ENCODE measurements at regions not wholly inside any gene's neighbourhood (a gene's known extent, or its start where the extent isn't known, plus 50 kb on each side); places are given as distances from the start of the nearest gene placed in this dataset.
"Not testable (repeated sequence)": the region's sequence is repeated elsewhere in the genome, so short reads cannot be mapped to it uniquely, and the experiment has no call there.

DNA sequence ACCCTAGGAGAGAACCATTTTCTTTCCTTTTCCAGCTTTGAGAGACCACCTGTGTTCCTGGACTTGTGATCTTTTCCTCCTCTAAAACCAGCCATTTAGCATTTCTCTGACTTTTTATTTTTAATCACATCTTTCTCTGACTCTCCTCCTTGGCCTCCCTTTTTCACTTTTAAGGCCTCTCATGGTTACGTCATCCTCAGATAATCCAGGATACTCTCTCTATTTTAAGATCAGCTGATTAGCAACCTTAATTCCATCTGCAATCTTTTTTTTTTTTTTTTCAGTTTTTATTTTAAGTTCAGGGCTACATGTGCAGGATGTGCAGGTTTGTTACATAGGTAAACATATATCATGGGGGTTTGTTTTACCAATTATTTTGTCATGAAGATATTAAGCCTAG lies 54.0 kb downstream of the RFPL4B start:
- DNase-seq (ENCODE audit: low spot score) = no peak

DNA sequence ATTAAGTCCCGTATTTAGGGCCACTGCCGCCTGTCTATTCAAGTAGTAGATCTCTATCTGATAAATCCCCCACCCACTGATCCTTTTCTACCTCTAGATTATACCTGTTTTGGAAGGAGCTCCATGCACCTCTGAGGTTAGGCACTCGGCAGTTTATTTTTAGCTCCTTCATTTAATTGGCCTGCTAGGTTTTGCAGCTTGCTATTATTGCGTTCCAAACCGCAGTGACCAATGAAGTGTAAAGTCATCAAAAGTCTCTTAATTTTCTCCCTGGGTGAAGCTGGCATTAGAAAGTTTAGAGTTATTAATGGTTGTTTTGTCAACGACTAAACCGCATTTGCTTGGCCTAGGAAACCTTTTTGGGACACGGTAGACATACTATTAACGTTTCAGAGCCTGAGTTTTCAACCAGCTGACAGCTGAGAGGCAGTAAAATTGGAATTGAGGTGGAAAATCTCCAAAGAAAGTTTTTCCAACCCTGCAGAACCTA lies 60.0 kb downstream of the RFPL4B start:
- DNase-seq (ENCODE audit: low spot score) = no peak

DNA sequence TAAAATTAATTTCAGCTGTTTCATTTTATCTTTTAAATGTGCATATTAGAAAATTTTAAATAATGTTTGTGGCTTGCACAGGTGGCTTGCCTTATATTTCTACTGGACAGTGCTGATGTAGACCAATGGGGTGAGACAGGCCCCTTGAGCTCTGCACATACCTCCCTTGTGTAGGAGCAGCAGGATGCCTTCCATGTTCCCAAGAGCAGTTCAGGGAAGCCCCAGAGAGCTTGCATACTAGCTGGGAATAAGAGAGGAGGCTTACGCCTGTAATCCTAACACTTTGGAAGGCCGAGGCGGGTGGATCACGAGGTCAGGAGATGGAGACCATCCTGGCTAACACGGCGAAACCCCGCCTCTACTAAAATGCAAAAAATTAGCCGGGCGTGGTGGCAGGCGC lies 61.4 kb downstream of the RFPL4B start:
- DNase-seq (ENCODE audit: low spot score) = no peak

DNA sequence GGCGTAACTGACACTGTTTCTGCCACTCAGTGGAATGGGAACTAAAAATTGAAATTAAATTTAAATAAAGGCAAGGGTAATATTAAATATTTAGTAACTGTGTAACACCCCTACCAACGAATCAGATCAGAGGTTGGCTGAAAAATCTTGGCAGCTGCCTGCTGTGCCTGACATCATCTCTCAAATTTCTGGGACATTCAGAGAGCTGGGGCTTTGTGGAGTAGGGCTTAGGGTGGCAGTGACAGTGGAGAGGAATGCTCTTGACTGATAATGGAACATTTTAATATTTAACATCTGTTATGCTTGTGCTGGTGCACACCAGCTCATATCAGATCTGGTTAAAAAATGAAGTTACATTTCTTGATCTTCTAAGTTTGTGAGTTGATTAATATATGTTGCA lies 62.2 kb downstream of the RFPL4B start:
- peak; percentile 40 for DNase-seq (ENCODE audit: low spot score)

DNA sequence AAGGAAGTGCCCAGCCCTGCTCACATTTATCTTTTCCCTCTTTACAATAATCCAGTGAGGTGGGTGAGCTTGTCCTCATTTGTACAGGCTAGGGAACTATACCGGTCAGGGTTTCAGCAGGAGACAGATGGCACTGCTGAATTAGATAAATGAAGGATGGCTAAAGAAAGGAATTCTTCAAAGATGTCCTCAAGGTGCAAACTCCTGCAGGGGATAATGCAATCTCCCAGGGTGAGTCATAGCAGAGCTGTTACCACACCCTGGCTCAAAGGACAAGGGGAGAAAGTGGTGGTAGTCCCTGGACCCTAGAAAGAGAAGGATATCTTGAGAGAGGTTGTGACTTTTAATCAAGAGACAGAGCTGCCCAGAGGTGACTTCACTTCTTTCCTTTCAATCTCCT lies 66.7 kb downstream of the RFPL4B start:
- DNase-seq (ENCODE audit: low spot score) = no peak

DNA sequence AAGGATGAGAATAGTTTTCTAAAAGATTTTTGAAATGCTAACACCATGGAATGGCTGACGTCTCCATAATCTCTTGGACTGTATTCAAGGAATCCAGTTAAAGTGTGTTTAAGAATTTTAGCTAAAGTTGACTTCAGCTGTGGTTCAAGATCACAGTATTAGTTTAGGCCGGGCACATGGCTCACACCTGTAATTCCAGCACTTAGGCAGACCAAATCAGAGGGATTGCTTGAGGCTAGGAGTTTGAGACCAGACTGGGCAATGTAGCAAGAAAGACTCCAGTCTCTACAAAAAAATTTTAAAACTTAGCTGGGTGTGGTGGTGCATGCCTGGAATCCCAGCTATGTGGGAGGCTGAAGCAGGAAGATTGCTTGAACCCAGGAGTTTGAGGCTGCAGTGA lies 68.2 kb downstream of the RFPL4B start:
- peak; percentile 11 for DNase-seq (ENCODE audit: low spot score)

DNA sequence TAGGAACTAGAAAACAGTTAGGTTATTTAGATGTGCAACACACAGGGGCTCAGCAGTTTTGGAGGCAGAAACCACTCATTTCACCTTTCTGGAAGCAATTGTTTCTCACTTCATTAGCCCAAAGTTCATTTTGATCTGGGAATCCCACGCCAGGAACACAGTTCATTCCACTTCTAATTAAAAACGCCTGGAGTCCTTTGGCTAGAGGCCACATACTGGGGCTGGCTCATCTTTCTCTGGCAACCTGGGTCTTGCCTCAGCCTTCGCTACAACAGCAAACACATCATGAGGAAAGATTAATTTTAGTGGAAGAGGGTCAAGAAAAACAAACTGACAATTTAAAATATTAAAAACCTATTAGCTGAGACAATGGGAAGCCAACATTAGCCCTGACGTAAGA lies 69.7 kb downstream of the RFPL4B start:
- DNase-seq (ENCODE audit: low spot score) = no peak

DNA sequence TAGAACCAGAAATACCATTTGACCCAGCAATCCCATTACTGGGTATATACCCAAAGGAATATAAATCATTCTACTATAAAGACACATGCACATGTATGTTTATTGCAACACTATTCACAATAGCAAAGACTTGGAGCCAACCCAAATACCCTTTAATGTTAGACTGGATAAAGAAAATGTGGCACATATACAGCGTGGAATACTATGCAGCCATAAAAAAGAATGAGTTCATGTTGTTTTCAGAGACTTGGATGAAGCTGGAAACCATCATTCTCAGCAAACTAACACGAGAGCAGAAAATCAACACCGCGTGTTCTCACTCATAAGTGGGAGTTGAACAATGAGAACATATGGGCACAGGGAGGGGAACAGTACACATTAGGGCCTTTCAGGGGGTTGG lies 79.9 kb downstream of the RFPL4B start:
- DNase-seq (ENCODE audit: low spot score) = not testable (repeated sequence)

DNA sequence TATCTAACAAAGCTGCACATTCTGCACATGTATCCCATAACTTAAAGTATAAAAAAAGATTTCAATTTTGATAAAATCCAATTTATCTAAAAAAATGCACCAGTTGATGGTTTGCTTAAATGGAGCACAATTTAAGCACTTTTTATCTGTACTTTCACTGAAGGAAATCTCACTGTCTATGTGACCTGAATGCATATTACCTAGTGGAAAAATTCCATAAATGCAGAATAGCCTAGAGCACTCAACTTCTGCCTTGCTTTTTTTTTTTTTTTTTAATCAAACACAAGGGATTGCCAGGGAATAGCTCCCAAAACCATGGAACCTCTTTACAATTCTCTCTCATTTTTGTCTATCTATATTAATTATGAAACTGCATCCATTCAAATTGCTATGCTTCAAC lies 80.4 kb downstream of the RFPL4B start:
- DNase-seq (ENCODE audit: low spot score) = no peak

DNA sequence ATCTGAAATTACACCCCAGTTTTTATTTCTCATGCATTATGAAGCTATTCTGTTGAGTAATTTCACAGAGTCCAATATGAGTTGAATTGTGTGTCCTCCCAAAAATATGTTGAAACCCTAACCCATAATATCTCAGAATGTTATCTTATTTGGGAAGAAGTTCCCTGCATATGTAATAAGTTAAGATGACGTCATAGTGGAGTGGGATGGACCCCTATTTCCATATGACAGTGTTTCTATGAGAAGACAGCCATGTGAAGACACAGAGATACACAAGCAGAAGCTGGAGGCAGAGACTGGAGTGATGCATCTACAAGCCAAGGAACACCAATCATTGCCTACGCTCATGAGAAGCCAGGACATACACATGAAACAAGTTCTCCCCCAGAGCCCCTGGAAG lies 81.3 kb downstream of the RFPL4B start:
- DNase-seq (ENCODE audit: low spot score) = no peak

DNA sequence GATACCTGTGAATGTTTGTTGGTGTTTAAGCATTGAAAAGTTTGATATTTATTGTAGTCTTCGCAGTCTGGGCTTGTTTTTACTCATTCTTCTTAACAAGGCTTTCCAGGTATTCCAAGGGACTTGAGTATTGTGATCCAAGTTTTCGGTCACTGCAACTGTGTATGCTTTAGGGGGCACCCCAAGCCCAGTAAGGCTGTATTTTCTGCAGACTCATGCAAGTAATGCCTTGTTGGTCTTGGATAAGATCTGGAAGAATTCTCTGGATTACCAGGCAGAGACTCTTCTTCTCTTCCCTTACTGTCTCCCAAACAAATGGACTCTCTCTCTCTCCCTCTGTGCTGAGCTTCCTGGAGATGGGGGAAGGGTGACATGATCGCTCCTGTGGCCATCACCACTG lies 82.1 kb downstream of the RFPL4B start:
- peak; percentile 21 for DNase-seq (ENCODE audit: low spot score)

DNA sequence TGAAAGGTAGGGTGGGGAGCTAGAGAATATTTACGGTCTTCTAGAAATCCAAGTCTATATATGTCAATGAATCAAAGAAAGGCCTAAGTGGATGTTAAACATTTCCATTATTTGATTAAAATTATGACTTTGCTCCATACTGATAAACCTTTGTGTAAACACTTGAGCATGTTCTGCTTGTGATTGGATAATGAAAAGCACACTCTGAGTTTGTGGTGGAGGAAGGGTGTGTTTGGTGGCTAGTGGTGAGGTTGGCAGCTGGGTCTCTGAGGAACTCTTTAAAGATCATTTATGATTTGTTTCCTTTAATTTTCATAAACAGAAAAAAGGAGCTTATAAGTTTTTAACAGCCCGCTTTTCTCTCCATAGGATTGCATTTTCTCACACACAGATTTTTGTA lies 84.7 kb downstream of the RFPL4B start:
- DNase-seq (ENCODE audit: low spot score) = no peak

DNA sequence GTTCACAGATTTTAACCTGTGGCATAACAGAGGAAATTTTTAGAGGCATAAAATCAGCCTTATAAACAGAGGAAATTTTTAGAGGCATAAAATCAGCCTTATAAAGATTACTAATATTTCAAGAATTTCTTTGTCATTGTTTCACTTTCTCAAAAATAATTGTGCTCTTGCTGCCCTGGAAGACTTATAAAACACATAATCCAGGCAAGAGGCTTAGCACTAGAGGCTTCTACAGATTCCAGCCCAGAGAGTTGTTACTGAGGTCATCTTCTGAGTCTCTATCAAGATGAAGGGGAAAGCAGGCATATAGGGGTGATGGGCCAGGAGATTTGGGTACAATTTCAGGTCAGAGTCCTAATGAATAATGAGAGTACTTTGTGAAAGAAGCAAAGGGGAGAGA lies 85.7 kb downstream of the RFPL4B start:
- no peak for DNase-seq (ENCODE audit: low spot score)

DNA sequence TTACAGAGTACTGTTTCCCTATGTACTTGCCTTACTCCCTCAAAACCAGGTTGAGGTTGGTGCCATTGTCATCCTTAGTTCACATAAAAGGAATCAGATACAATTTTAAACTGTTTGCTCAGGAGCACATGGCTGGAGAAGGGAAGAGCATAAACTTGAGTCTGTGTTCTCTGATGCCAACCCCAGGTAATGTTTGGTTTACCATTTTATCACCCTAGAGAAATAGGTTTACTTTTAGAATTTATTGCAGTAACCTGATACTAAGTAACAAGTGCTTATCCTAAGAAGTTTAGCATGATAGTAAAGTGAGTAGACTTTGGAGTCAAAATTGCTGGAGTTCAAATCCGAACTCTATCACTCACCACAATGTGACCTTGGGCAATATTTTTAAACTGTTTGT lies 86.3 kb downstream of the RFPL4B start:
- DNase-seq (ENCODE audit: low spot score) = no peak

DNA sequence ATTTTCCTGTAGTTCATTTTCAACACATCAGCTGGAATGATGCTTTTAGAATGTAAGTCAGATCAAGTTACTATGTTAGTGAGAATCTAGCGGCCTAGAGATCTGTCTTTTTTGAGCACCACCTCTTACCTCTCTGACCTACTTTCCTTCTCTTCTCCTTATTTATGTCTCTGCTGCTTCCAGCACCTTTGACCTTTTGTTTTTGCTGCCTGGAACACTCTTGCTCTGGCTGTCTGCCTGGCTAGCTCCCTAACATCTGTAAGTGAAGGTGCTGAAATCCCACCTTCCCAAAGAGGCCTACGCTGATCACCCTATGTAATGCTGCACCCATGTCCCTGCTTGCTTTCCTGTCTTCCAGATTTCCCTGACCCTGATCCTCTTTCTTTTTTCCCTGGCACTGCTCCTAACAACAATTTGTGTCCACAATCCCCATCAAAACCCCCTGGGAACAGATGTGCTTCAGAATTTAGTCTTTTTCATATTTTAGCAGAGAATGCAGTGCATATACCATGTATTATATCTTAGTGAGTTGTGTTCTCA lies 87.8 kb downstream of the RFPL4B start:
- no peak for DNase-seq (ENCODE audit: low spot score)

DNA sequence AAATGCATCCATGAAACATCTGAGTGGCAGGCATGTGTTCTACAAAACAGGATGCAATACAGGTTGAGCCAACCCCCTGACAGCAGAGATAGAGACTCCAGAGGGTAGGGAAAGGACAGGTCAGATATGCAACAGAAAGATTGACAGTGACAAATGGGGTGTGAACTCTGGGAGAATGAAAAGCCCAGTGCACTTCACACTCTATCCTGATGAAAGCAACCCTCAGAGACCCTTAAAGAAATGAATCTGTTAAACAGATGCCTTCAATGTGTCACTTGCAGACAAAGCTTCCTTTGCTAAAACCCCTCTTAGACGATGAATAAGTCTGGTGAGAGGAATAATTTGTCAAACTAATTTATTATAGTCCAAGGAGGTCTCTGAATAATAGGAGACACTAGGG lies 89.9 kb downstream of the RFPL4B start:
- DNase-seq (ENCODE audit: low spot score) = no peak

DNA sequence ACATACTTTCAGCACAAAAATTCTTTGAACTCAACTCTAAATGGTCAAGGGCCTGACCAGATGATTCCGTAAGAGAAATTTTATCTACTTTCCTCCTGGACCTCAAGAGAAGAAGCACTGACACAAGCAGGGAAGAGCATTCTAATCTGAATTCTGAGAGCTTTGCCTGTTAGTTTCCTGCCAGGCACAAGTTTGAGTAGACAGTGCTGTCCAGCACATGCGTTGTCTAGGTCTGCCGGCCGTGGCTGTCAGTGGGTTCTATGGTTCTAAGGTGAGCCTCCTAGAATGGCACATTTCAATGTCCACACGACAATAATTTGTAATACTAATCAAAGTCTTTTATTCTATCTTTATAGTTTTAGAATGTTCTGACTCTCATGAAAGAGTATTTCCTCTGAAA lies 91.9 kb downstream of the RFPL4B start:
- peak; percentile 51 for DNase-seq (ENCODE audit: low spot score)

DNA sequence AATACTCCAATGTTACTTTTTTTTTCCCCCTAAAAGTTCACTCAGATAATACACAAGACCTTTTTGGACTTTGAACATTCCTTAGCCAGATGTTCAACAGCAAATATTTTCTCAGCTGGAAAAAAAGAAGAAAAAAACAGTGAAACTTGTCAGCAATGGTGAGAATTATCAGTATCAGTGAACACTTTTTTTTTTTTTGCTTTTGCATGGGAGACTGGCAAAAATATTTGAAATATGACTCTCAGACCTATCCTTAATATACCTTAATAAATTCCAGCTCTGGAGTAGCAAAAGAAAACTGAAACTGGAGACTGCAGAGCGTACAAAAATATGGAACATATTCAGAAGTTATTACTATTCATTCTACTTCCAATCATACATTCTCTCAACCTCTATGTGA lies 92.3 kb downstream of the RFPL4B start:
- DNase-seq (ENCODE audit: low spot score) = no peak

DNA sequence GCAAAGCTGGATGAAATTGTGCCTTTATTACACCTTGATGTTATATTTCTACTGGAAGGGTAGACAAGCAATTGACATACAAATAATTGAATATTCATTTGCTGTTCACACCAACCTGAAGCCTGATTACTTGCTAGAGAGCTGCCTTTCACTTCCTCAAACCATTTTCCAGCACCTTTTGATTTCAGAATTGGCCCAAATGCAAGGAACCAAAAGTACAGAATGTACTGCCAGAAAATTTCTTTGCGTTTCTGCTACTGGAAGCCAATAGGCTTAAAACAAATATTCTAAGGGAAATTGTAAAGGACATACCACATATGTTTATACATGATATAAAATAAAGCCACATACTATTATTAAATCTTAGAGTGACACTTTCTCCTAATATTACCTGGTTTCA lies 94.5 kb downstream of the RFPL4B start:
- no peak for DNase-seq (ENCODE audit: low spot score)

DNA sequence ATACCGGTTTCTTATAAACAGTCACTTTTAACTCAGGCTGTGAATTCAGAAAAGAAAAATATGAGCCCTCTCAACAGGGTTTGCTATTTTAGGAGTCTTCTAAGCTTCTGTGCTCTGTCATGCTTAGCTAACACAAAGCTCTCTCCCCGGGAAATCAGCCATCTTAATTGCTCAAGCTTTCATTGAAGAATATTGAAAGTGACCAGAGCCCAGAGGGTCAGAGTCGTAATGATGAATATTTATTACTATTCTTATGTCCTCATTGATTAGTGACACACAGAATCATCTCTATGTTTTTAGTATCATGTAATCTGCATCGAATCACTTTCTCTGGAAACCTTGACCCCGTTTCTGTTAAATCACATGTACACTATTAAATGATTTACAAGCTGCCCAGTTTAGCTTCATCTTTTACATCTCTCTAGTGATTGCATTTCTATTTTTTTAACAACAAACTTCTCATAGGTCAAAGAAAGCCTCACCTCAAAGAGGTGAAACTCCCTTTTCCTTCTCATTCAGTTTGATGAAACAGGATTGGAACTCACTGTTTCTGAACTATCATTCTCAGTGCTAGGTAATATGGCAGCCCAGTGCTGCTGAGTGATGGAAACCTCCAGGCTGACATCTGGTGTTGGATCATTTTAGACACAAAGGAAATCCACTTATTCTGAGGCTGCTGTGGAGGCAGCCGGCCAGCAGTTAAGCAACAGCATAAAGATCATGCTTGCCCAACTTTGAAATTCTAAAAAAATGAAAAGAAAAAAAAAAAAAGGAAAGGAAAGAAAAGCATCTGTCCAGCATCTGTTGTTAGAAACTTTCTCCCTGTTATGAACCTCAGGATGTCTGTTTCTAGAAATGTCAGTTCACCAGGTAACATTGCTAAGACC lies 96.3 kb downstream of the RFPL4B start:
- DNase-seq (ENCODE audit: low spot score) = peak; percentile 81

DNA sequence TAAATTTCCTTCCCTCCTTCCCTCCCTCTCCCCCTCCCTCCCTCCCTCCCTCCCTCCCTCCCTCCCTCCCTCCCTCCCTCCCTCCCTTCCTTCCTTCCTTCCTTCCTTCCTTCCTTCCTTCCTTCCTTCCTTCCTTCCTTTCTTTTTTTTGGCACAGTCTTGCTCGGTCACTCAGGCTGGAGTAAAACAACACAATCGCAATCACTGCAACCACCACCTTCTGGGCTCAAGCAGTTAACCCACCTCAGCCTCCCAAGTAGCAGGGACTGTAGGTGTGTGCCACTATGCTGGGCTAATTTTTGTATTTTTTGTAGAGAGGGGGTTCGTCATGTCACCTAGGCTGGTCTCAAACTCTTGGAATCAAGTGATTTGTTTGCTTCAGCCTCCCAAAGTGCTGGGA lies 101.7 kb downstream of the RFPL4B start:
- not testable (repeated sequence) for DNase-seq (ENCODE audit: low spot score)

DNA sequence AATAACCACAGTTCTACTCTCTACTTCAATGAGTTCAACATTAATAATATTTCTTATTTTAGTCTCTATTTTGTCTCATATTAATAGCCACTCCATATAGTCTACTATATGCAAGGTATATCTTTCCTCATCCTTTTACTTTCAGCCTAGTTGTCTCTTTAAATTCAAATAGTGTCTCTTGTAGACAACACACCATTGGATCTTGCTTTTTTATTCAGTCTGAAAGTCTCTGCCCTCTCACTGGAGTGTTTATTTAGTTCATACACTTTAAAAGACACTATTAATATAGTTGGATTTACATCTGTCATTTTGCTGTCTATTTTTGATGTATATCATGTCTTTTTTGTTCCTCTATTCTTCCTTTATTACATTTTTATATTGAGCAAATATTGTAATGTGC lies 103.5 kb downstream of the RFPL4B start:
- no peak for DNase-seq (ENCODE audit: low spot score)

DNA sequence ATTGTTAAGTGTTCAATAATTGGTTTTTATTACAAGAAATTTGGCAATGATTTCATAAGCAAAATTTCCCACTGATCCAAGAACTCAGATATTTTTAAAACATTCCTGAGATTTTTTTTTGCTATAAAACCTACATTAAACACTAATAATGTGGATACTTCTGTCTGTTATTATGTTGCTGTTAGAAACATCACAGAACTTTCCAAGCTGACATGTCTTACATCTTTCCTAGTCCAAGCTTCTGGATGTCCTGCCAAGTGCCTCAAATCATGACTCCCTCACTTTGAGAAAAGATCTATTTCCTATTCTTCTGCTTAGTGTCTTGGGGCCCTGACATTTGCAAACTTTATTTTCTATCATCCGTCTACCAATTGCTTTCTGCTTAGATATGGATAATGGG lies 110.8 kb downstream of the RFPL4B start:
- no peak for DNase-seq (ENCODE audit: low spot score)

Data from umbilical cord (tissue), 1 donor.